SU-DHL-6 (cell line): ENCODE measurements at regions not wholly inside any gene's neighbourhood (a gene's known extent, or its start where the extent isn't known, plus 50 kb on each side); places are given as distances from the start of the nearest gene placed in this dataset.

Experiments used
- EZH2phosphoT487 ChIP-seq: fragments of 200-600 bp; sonication (generic), shearing (Covaris generic); conservative IDR thresholded peaks from 2 replicates; pipeline ENCODE4 v1.6.1; 2018; ENCODE audit warnings: mild to moderate bottlenecking, antibody characterized with exemption, low read length, moderate library complexity, mixed read lengths
- TF ChIP-seq, protein P1 (sequence below): fragments of 200-600 bp; sonication (generic); IDR thresholded peaks from one replicate; pipeline ENCODE4 v1.5.1; 2017; ENCODE audit warnings: antibody characterized with exemption, mild to moderate bottlenecking, low read length, moderate library complexity; ENCODE audit not compliant: insufficient read depth, poor library complexity, severe bottlenecking

- TF ChIP-seq, protein P1, sequence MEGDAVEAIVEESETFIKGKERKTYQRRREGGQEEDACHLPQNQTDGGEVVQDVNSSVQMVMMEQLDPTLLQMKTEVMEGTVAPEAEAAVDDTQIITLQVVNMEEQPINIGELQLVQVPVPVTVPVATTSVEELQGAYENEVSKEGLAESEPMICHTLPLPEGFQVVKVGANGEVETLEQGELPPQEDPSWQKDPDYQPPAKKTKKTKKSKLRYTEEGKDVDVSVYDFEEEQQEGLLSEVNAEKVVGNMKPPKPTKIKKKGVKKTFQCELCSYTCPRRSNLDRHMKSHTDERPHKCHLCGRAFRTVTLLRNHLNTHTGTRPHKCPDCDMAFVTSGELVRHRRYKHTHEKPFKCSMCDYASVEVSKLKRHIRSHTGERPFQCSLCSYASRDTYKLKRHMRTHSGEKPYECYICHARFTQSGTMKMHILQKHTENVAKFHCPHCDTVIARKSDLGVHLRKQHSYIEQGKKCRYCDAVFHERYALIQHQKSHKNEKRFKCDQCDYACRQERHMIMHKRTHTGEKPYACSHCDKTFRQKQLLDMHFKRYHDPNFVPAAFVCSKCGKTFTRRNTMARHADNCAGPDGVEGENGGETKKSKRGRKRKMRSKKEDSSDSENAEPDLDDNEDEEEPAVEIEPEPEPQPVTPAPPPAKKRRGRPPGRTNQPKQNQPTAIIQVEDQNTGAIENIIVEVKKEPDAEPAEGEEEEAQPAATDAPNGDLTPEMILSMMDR, result no peak
- no peak for TF ChIP-seq EZH2phosphoT487
These were observed 634.4 kb upstream of the AADAT start for GRCh38 chr4:170724191-170724590.
